ENCODE measurements at regions not wholly inside any gene's neighbourhood (a gene's known extent, or its start where the extent isn't known, plus 50 kb on each side); places are given as distances from the start of the nearest gene placed in this dataset.
"Not testable (repeated sequence)": the region's sequence is repeated elsewhere in the genome, so short reads cannot be mapped to it uniquely, and the experiment has no call there.

DNA sequence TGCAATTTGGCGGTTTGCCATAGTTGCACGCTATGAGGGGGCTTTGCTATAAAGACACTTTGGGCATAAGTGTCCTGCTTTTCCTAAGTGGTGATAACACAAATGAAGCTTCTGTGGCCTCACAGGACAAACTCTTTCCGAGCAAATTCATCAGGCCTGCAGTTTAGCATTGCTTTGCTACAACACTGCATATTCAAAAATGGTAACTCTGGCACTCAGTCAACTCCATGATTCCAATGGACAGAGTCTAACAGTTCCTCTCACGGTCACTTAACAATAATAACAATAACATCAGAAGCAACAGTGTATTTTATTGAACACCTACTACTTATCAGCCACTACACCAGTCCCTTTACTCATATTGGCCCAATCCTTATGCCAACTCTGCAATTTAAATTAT, 222.5 kb downstream of the FRK start (continued):
- TF ChIP-seq ZNF274 (IDR thresholded peaks at IDR 0.05; ENCODE audit: borderline replicate concordance, extremely low read depth, low read length) (no peak), CREB1 (IDR thresholded peaks at IDR 0.05) (no peak)

DNA sequence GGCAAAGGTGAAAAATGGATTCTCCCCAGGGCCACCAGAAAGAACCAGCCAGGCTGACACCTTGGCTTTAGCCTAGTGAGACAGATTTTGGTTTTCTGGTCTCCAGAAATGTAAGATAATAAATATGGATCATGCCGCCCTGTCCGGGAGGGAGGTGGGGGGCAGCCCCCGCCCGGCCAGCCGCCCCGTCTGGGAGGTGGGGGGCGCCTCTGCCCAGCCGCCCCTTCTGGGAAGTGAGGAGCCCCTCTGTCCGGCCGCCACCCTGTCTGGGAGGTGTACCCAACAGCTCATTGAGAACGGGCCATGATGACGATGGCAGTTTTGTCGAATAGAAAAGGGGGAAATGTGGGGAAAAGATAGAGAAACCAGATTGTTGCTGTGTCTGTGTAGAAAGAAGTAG, 224.3 kb downstream of the FRK start:
- H2BK20ac ChIP-seq (ENCODE audit: low read length); H3K27ac ChIP-seq (ENCODE audit: low read depth, low read length); H4K20me1 ChIP-seq (replicated peaks in 1 of 2; ENCODE audit: control insufficient read depth in 1 of 2, insufficient read depth in 2 of 2, low read length in 2 of 2); H3K18ac ChIP-seq (ENCODE audit: extremely low read depth, low read length); H2BK120ac ChIP-seq (replicated peaks; ENCODE audit: low read depth, low read length); H2BK12ac ChIP-seq (ENCODE audit: low read depth, low read length); H3K56ac ChIP-seq (replicated peaks; ENCODE audit: insufficient read length, low read depth, low read length); H4K91ac ChIP-seq (replicated peaks; ENCODE audit: insufficient read length, low read length); H3K4me2 ChIP-seq (ENCODE audit: insufficient read depth in 1 of 2, low read depth in 2 of 2, low read length in 2 of 2); H2BK15ac ChIP-seq (ENCODE audit: low read length); H2AK5ac ChIP-seq (ENCODE audit: low read depth, low read length); H3K27me3 ChIP-seq (replicated peaks in 1 of 4; ENCODE audit: control insufficient read depth in 3 of 4, extremely low read depth in 1 of 4, insufficient read depth in 3 of 4, low read length in 3 of 4); H3K9me3 ChIP-seq (ENCODE audit: insufficient read depth in 2 of 2, low read depth in 1 of 2, low read length in 1 of 2); DNase-seq (ENCODE audit: low read depth in 1 of 2, low spot score in 2 of 2); H3K4ac ChIP-seq (replicated peaks; ENCODE audit: insufficient read length, low read depth, low read length); H3K4me3 ChIP-seq (ENCODE audit: extremely low read depth in 1 of 4, insufficient read depth in 2 of 4, low read depth in 3 of 4, low read length in 4 of 4); H3K4me1 ChIP-seq (replicated peaks in 1 of 4; ENCODE audit: control insufficient read depth in 3 of 4, insufficient read depth in 4 of 4, low read length in 3 of 4); H4K5ac ChIP-seq (ENCODE audit: insufficient read length, low read depth, low read length); H3K14ac ChIP-seq (ENCODE audit: insufficient read length); H2BK5ac ChIP-seq (ENCODE audit: low read depth, low read length); POLR2A ChIA-PET (ENCODE audit: partially characterized antibody); FAIRE-seq; H3K36me3 ChIP-seq (ENCODE audit: control insufficient read depth in 2 of 4, insufficient read depth in 4 of 4, low read length in 3 of 4); H3K79me1 ChIP-seq (ENCODE audit: low read depth, low read length); H3K23me2 ChIP-seq (ENCODE audit: low read depth, low read length); H3K23ac ChIP-seq (ENCODE audit: insufficient read length); H4K8ac ChIP-seq (ENCODE audit: extremely low read depth, insufficient read depth, low read length); CTCF ChIA-PET (ENCODE audit: partially characterized antibody); H2AFZ ChIP-seq (ENCODE audit: low read length); H3K79me2 ChIP-seq (ENCODE audit: control insufficient read depth in 1 of 2, insufficient read depth in 2 of 2, low read length in 2 of 2); H3K9ac ChIP-seq (replicated peaks in 1 of 4; ENCODE audit: extremely low read depth in 1 of 4, low read depth in 3 of 4, low read length in 3 of 4): not testable (repeated sequence)
- WGBS, 2 experiments (ENCODE audit: extremely low coverage in 1 of 2, insufficient coverage in 1 of 2, insufficient read length in 1 of 2, insufficient replicate concordance in 2 of 2, low coverage in 1 of 2, low lambda C conversion rate in 2 of 2, missing lambda C conversion rate in 1 of 2), result 100% methylated on average over 2 of the region's 13 CpGs; no CpG with 5 or more reads in 1 of the 2 experiments
